Upper lobe of left lung (tissue), 4 donors: ENCODE measurements at regions not wholly inside any gene's neighbourhood (a gene's known extent, or its start where the extent isn't known, plus 50 kb on each side); places are given as distances from the start of the nearest gene placed in this dataset.

Experiments
- CTCF ChIP-seq, 6 experiments: fragments of 450-650 bp in 4 of 6; fragments of 200-600 bp in 2 of 6; sonication (generic) in 2 of 6; IDR thresholded peaks; one replicate each; pipeline ENCODE4 v1.5.1; 2016 to 2019; ENCODE audit warnings: antibody characterized with exemption in 6 of 6
- EP300 ChIP-seq, 4 donors: sonication (generic); formaldehyde crosslinking; IDR thresholded peaks; one replicate each; pipeline ENCODE4 v1.5.1; 2017; ENCODE audit warnings: antibody characterized with exemption in 4 of 4, control low read depth in 2 of 4
- POLR2A ChIP-seq, 4 donors: fragments of 450-650 bp; IDR thresholded peaks; one replicate each; pipeline ENCODE4 v1.5.1; 2016 to 2017; ENCODE audit warnings: antibody characterized with exemption in 4 of 4, mild to moderate bottlenecking in 2 of 4
- POLR2AphosphoS5 ChIP-seq, 2 donors: sonication (generic); formaldehyde crosslinking; IDR thresholded peaks; one replicate each; pipeline ENCODE4 v1.5.1; 2017; ENCODE audit warnings: antibody characterized with exemption in 2 of 2

- TF ChIP-seq POLR2AphosphoS5 (IDR thresholded peaks at IDR 0.05) (no peak), CTCF (IDR thresholded peaks at IDR 0.05) (no peak), EP300 (IDR thresholded peaks at IDR 0.05) (no peak), POLR2A (IDR thresholded peaks at IDR 0.05) (no peak)
Measured at GRCh38 chr18:34990597-34990996, 50.6 kb upstream of the MAPRE2 start.
